H1 (cell line): ENCODE measurements at regions not wholly inside any gene's neighbourhood (a gene's known extent, or its start where the extent isn't known, plus 50 kb on each side); places are given as distances from the start of the nearest gene placed in this dataset.

Source experiments
- CREB1 ChIP-seq: IDR thresholded peaks from 2 replicates; pipeline ENCODE4 v1.6.1; 2012; ENCODE audit warnings: inconsistent platforms
- CTCF ChIP-seq, 3 experiments: IDR thresholded peaks; 1 replicate in 2 of 3; 2 replicates in 1 of 3; pipeline versions ENCODE4 v1.5.1 to v1.6.1; 2011; ENCODE audit warnings: low read length in 3 of 3, mild to moderate bottlenecking in 3 of 3, inconsistent platforms in 2 of 3, low read depth in 1 of 3, moderate library complexity in 1 of 3; ENCODE audit not compliant: insufficient read depth in 1 of 3; ENCODE audit errors: control extremely low read depth in 1 of 3
- POLR2A ChIP-seq, 2 experiments: IDR thresholded peaks; 1 replicate in 1 of 2; 2 replicates in 1 of 2; pipeline ENCODE4 v1.6.1; 2011; ENCODE audit warnings: low read depth in 2 of 2, low read length in 2 of 2, mild to moderate bottlenecking in 2 of 2; ENCODE audit errors: control extremely low read depth in 1 of 2
- POLR2AphosphoS5 ChIP-seq: IDR thresholded peaks from 2 replicates; pipeline ENCODE4 v1.6.1; 2011; ENCODE audit warnings: low read depth, low read length
- TF ChIP-seq, protein P1 (sequence below): IDR thresholded peaks from 2 replicates; pipeline ENCODE4 v1.6.1; 2012; ENCODE audit warnings: low read length, inconsistent platforms

- TF ChIP-seq CTCF (IDR thresholded peaks at IDR 0.05; ENCODE audit: control extremely low read depth in 1 of 3, insufficient read depth in 1 of 3, low read depth in 1 of 3, low read length in 3 of 3) (no peak), POLR2AphosphoS5 (no peak), POLR2A (IDR thresholded peaks at IDR 0.05; ENCODE audit: control extremely low read depth in 1 of 2, low read depth in 2 of 2, low read length in 2 of 2) (no peak), CREB1 (no peak)
- TF ChIP-seq, protein P1, sequence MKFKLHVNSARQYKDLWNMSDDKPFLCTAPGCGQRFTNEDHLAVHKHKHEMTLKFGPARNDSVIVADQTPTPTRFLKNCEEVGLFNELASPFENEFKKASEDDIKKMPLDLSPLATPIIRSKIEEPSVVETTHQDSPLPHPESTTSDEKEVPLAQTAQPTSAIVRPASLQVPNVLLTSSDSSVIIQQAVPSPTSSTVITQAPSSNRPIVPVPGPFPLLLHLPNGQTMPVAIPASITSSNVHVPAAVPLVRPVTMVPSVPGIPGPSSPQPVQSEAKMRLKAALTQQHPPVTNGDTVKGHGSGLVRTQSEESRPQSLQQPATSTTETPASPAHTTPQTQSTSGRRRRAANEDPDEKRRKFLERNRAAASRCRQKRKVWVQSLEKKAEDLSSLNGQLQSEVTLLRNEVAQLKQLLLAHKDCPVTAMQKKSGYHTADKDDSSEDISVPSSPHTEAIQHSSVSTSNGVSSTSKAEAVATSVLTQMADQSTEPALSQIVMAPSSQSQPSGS, result no peak
Measured at GRCh38 chr18:48462510-48462909, 53.3 kb upstream of the ZBTB7C start.
